NCI-H510A treated with DMSO at 0.1 percent for 48 hours (cell line): ENCODE measurements at regions not wholly inside any gene's neighbourhood (a gene's known extent, or its start where the extent isn't known, plus 50 kb on each side); places are given as distances from the start of the nearest gene placed in this dataset.

Experiments used
- DNase-seq: peaks from one replicate; lab custom pipeline; 2025; lab: John Stamatoyannopoulos, UW

DNA sequence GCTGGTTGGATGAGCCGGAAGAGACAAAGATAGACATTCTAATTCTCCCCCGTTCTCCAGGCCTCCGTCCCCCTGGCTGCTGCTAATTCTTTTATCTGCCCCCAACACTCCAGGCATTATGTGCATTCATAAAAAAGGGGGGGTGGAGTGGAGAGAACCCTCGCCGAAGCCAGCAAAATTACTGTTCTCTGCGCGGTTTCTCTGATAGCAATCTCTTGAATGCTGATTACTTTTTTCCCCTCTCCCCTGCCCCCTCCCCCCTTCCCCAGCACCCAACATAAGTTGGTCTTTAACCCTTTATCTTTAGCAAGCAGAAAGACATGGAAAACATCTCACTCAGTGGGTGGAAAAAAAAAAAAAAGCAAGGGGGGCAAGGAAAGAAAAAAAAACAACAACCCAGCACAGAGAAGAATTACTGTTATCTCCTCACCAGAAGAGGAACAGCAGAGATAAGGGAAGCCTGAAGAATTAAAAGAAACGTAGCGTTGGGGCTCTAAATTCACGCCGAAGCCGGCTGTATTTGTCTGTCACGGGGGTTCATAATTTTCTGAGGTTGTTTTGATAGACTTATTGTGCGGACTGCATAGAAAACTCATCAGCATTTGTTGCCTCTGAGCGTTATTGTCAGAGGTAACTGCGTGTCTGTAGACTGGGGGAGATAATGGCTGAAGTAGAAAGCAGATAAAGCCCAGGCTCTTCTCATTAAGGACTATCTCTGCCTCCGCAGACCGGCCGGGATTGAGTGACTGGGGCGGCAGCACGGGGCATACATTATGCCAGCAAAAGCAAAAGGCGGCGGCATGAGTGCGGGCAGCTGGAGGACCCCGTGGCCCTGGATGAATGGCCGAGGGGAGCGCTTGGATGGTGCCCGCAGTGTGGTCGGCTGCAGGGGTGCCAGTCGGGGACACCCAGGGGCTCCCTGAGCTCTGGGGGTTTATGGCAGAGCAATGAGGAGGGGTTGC, 126.9 kb downstream of the MRM1 start:
- DNase-seq = no peak

- no peak for DNase-seq
These were observed 128.9 kb downstream of the MRM1 start for GRCh38 chr17:36730095-36730808.

DNA sequence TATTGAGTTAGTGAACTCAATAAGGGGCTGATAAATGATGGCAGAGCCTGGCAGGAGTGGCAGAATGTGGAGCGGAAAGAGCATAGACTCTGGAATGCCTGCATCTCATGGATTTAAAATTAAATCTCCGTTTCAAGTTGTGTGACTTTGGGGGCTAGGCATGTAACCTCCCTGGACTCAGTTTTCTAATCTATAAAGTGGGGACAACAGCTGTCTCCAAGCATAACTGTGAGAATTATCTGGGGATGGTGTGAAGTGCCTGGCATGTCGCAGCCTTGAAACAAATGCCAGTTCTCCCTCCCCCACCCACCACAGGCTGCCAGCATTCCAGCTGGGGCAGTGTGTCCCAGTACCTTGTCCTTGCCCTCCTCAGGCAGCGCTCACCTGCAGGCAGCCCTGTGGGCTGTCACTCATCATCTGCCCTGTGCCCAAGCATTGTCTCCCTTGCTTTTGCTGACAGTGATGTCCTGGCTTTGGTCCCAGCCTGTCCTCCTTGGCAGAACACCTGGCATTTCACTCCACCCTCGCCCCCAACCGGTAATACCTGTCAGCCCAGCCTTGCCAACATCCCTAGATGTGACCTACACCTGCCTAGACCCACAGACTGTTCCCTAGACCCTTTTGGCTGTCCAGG, 129.6 kb downstream of the MRM1 start:
- DNase-seq = peak; percentile 80

DNA sequence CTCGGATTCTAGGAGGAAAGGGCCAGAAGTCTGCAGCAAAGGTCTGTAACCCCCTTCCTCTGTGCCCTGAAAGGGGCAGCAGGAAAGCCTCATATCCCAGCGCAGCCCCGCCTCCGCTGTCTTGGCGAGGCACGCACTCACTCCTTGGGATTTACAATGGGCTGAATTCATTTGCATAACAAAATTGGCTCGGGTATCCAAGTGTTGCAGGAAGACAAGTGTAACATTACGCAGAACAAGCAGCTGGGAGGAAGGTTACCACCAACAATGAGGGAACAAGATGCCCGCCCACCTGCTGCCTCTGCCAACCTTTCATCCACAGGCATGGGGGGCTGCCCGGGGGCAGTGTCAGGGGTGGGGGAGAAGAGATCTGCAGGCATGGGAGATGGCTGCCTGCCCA, 130.4 kb downstream of the MRM1 start:
- DNase-seq = peak; percentile 22

GRCh38 chr17:36732351-36732750, 131.0 kb downstream of the MRM1 start:
- no peak for DNase-seq

GRCh38 chr17:36736201-36737156, 135.1 kb downstream of the MRM1 start:
- no peak for DNase-seq

GRCh38 chr17:36739208-36739607, 137.8 kb downstream of the MRM1 start:
- no peak for DNase-seq

DNA sequence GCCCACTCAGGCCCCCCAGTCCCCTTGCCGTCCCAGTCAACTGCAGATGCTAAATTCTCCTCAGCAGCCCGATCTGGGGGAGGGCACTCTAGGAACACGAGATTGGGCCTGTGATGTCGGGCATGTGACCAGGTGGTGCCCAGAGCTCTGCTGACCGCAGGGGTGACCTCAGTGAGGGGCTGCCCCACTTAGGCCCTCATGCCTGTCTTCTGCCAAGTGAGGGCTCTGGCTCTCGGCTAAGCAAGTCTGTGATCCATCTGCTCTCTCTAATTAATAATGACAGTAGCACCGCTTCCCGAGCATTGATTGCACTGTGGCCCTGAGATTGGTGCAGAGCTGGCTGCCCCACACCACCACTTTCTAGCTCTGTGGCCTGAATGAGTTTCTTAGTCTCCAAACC, 138.8 kb downstream of the MRM1 start:
- DNase-seq = no peak

DNA sequence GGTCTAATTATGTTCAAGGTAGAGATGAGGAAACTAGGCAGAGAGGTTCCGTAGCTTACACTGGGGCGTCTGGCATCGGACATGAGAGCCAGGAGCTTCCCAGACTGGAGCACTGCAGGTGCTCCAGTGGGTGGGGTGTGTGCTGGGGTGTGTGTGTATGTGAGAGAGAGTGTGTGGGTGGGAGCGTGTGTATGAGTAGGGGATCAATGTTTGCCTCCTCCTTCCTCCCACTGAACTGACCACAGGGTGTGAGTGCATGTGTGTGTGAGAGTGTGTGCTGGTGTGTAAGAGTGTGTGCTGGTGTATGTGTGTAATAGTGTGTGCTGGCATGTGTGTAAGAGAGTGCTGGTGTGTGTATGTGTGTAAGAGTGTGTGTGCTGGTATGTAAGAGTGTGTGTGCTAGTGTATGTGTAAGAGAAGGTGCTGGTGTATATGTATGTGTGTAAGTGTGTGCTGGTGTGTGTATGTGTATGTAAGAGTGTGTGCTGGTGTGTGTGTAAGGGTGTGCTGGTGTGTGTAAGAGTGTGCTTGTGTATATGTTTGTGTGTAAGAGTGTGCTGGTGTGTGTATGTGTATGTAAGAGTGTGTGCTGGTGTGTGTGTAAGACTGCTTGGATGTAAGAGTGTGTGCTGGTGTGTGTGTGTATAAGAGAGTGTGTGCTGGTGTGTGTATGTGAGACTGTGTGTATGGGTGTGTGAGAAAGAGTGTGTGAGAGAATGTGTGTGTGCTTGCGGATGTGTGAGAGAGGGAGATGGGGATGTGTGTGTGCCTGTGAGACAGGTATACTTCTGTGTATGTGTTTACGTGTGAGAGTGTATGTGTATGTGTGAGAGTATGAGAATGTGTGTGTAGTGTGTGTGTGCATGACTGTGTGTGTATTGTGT, 139.9 kb downstream of the MRM1 start:
- DNase-seq = no peak

DNA sequence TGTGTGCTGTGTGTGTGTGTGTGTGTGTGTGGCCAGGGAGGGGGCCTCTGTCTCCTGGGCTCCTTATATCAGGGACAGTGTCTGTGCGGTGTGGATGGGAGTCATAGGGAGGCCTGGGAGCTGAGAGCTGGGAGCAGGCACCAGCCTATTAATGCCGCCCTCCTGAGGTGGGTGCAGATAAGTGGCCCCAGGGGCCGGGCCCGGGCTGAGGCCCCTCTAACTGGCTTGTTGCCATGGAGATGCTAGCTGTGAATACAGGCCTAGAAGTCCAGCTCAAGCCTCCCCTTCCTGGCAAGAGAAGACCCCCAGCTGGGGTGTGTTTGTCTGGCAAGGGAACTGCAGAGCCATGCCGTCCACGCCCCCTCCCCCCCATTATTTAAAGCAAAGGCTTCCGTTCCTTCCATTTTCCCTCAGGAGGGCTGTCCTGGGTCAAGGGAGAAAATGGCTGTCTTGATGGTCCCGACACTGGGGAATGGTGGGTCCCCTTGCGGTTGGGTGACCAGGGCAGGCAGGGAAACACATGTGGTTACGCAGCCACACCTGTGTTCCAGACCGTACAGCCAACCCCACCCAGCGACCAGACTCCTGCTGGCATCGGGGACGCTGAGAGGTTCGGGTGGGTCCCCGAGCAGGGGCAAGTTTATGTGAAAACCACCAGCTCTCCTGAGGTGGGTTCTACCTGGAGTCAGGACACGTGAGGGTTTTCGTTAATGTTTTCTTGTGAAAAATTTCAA, 141.1 kb downstream of the MRM1 start:
- no peak for DNase-seq

DNA sequence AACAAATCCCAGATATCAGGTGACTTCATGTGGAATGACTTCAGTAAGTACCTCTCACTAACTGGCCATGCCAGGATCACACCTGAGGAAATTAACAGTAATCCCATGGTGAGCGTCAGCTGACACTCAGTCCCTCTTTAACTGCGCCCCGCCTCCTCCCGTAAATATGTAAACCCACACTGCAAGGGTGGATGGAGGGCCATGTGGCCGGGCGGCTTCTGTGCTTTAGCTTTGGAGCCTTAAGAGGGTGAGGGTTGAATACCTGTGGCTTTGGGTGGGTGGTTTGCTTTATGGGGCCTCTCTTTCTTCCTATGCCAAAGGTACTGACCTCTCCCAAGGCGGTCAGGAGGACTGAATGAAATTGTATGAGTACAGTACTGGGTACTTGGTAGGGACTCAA, 141.7 kb downstream of the MRM1 start:
- DNase-seq = peak; percentile 66

- DNase-seq = no peak
These were observed 145.1 kb downstream of the MRM1 start for GRCh38 chr17:36746381-36747053.

GRCh38 chr17:36747861-36748260, 146.5 kb downstream of the MRM1 start:
- DNase-seq = no peak

- DNase-seq = no peak
These were observed 146.9 kb downstream of the MRM1 start for GRCh38 chr17:36748272-36748671.

GRCh38 chr17:36749493-36749892, 148.1 kb downstream of the MRM1 start:
- no peak for DNase-seq

DNA sequence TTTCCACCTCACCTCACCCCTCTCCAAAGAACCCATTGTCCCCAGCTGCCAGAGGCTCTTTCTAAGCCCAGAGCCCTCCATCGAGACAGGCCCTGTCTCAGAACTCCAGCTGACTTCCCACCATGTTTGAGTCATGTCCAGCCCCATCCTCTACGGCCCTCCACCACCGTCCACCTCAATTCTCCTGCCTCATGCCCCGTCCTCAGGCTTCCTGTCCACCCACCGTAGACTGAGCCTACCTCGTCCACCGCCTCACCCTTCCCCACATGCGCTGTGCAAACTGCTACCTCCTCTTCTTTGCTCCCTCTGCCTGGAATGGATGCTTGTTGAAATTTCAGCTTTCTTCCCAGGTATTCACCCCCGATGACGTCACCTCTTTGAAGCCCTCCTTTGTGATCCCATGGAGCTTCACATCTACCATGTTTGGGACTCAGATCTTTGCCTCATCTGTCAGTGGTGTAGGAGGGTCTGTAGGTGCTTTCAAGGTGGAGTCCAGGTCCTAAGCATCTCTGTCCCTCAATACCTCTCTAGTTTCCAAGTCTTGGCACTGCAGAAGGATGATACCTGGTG, 149.0 kb downstream of the MRM1 start:
- DNase-seq = no peak

DNA sequence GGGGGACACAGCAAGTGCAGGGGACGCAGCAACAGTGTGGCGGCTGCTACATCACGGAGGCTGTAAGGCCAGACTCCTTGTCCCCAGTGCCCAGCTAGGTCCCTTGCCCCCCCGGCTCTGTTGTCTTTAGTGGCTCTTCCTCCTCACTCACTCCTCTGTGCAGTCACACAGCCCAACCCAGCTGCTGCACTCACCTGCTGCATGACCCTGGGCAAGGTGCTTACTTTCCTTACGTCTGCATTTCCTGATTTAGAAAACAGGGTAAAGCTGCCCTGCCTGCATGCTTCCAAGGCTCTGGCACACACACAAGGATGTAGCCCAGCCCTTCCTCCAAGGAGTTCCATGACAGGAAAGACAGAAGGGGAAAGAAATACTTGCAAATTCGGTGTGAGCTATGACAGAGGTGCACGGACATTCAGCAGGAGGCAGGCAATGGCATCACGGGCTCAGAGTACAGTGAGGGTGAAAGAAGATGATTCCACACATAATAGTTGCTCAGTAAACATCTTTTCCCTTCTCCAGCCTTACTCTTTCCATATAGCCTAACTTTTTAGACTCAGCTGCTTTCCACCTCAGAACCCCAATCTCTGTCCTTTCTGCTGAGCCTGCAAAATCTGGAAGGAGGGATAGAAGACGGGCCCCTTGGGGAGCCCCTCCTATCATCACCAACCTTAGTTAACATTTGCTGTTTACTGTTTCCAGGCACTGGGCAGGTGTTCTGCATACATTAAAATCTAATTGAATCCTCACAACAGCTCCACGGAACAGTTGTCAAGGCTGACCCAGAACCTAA, 150.9 kb downstream of the MRM1 start:
- DNase-seq = no peak

DNA sequence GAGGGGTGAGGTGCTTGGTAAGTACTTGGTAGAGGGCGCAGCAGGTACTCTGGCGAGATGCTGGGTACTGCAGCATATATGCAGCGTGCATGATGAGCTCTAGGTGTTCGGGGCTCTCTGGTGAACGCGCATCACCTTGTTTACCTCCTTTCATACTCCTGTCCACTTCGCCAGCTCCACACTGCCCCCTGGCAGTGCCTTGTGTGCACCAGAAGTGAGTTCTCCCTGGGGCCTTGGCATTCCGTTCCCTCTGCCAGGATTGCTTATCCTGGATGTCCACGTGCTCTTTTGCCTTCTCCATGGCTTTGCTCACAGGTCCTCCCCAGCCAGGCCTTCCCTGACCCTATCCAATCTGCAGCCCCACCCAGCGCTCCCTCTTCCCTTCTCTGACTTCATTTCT, 154.2 kb downstream of the MRM1 start:
- peak; percentile 48 for DNase-seq
